Thoracic aorta (tissue), 2 donors: ENCODE measurements at regions not wholly inside any gene's neighbourhood (a gene's known extent, or its start where the extent isn't known, plus 50 kb on each side); places are given as distances from the start of the nearest gene placed in this dataset.

Experiments used
- ATAC-seq: fragments of 150-250 bp; one replicate; pipeline ENCODE4 v1.8.0; 2017; ENCODE audit warnings: low read depth; ENCODE audit not compliant: insufficient number of reproducible peaks, low FRiP score
- DNase-seq: peaks from one replicate; pipeline ENCODE4 v3.0.0-alpha.2; 2020; ENCODE audit warnings: low spot score
- H3K27ac ChIP-seq, 2 donors: fragments of 200-600 bp; sonication (generic); 1 replicate in 1 of 2; 2 replicates in 1 of 2; pipeline ENCODE4 v1.5.1; 2016; ENCODE audit warnings: mild to moderate bottlenecking in 2 of 2, moderate library complexity in 2 of 2
- H3K27me3 ChIP-seq: fragments of 200-600 bp; sonication (generic); replicated peaks from 2 replicates; pipeline ENCODE4 v1.6.0; 2016; ENCODE audit warnings: mild to moderate bottlenecking; ENCODE audit not compliant: insufficient read depth
- H3K36me3 ChIP-seq: fragments of 200-600 bp; sonication (generic); one replicate; pipeline ENCODE4 v1.5.1; 2016
- H3K4me1 ChIP-seq, 2 donors: fragments of 200-600 bp; sonication (generic); 1 replicate in 1 of 2; 2 replicates in 1 of 2; pipeline versions ENCODE4 v1.5.1 to v1.6.0; 2016; ENCODE audit warnings: low read depth in 2 of 2, mild to moderate bottlenecking in 1 of 2; ENCODE audit not compliant: control insufficient read depth in 1 of 2
- H3K4me3 ChIP-seq: fragments of 200-600 bp; sonication (generic); 2 replicates; pipeline ENCODE4 v1.5.1; 2016; ENCODE audit warnings: mild to moderate bottlenecking
- H3K9me3 ChIP-seq: fragments of 200-600 bp; sonication (generic); 2 replicates; pipeline ENCODE4 v1.5.1; 2016
- TF ChIP-seq, protein P1 (sequence below): fragments of 200-600 bp; sonication (generic); IDR thresholded peaks from one replicate; pipeline ENCODE4 v1.5.1; 2019; ENCODE audit warnings: antibody characterized with exemption

DNA sequence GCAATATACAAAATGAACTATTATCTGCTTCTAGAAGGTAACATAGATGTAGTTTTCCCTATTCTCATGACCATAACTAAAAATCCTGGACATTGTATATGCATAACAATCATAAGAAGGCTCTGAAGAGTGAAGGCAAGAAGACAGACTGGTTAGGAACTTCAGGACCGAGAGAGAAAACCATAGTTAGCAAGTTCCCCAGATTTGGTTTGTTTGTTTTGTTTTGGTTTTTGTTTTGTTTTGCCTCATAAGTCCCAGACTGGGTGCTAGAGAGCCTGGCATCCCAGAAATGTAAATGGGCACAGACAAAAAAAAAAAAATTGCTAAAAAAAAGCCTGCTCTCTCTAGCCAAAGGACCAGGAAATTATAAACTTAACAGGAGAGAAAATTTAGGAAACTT is 192.2 kb upstream of the FBXO11 start:
- Histone ChIP-seq H3K4me3 (no peak overlapping the region), H3K36me3 (no peaks in the 10 kb centered on the region), H3K9me3 (no peaks in the 10 kb centered on the region), H3K4me1 (no peaks in the 10 kb centered on the region), H3K27ac (no peak overlapping the region), H3K27me3 (no peaks in the 10 kb centered on the region)
- TF ChIP-seq, protein P1, sequence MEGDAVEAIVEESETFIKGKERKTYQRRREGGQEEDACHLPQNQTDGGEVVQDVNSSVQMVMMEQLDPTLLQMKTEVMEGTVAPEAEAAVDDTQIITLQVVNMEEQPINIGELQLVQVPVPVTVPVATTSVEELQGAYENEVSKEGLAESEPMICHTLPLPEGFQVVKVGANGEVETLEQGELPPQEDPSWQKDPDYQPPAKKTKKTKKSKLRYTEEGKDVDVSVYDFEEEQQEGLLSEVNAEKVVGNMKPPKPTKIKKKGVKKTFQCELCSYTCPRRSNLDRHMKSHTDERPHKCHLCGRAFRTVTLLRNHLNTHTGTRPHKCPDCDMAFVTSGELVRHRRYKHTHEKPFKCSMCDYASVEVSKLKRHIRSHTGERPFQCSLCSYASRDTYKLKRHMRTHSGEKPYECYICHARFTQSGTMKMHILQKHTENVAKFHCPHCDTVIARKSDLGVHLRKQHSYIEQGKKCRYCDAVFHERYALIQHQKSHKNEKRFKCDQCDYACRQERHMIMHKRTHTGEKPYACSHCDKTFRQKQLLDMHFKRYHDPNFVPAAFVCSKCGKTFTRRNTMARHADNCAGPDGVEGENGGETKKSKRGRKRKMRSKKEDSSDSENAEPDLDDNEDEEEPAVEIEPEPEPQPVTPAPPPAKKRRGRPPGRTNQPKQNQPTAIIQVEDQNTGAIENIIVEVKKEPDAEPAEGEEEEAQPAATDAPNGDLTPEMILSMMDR = no peak
- no peak for ATAC-seq
- DNase-seq = no peak

DNA sequence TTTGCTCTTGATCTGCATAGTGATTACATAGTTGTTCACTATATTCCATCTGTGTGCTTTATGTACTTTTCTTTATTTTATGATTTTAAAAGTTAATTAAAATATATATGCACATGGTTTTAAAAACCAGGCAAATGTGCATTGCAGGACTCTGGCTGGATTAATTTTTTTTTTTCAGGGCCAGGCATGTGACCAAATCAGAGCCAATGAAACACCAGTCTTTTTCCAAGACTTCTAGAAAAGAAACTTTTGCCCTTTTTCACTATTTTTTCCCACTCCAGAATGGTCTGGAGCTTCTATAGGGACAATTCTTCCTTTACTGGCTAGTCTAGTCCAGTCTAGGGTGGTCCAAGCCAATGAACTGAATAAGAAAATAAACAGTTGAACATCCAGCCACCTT is 198.1 kb upstream of the FBXO11 start:
- TF ChIP-seq, protein P1 = no peak
- ATAC-seq (no peak), DNase-seq (no peak)

DNA sequence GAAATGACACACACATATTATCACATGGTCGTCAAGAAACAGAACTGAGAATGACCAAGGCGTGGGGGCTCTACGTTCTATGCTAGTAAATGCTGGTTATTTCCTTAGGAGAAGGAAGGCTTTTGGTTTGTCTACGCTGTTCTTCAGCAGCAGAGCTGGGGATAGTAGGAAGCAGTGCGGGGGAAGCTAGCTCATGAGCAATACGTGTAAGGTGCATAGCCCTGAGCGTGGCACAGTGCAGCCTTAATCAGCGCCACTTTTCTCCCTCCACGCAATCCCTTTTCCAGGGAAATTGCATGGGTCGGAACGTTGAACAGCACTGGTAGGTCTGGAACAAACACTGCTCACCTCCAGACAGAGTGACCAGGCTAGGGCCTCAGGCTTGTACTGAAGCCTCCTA is 199.6 kb upstream of the FBXO11 start:
- ATAC-seq = no peak
- peak overlapping the region; percentile 60 for H3K4me3 ChIP-seq
- DNase-seq = no peak
- H3K36me3 ChIP-seq = no peaks in the 10 kb centered on the region
- H3K27me3 ChIP-seq = no peaks in the 10 kb centered on the region
- TF ChIP-seq, protein P1 = no peak
- H3K27ac ChIP-seq = peak overlapping the region in 1 of 2 donors; percentile 56
- peaks cover 6 to 17% of the 10 kb centered on the region in 2 donors for H3K4me1 ChIP-seq
- H3K9me3 ChIP-seq = no peaks in the 10 kb centered on the region

More for the DNA sequence above, 198.1 kb upstream of the FBXO11 start:
- no peak overlapping the region for H3K4me3 ChIP-seq
- H3K27ac ChIP-seq = no peak overlapping the region
- H3K36me3 ChIP-seq = no peaks in the 10 kb centered on the region
- H3K9me3 ChIP-seq = no peaks in the 10 kb centered on the region
- no peaks in the 10 kb centered on the region for H3K27me3 ChIP-seq
- H3K4me1 ChIP-seq = peaks cover 4 to 17% of the 10 kb centered on the region in 2 donors

DNA sequence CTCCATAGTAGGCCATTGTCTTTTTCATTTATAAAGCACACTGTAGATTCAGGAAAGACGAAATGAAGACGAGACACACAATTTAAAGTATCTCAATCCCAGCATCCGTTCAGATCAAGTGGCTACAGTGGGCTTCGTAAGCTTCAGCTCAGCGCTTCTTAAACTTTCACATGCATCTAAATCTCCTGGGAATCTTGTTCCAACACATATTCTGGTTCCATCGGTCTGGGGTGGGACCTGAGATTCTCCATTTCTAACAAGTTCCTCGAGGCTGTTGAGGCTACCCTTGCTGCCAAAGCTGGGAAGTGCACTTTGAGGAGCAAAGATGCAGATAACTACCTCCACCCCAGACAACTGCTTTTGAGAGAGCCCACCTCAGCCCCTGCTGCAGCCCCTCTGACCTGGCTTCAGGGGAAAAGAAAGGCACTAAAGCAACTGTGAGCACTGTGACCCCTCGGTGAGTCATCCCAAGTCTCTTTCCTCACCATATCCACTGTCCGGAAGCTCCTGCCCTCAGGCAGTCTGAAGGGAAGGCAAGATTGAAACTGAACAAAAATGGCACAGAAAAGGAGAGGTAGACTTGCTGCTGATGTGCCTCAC is 201.1 kb upstream of the FBXO11 start:
- no peaks in the 10 kb centered on the region for H3K27me3 ChIP-seq
- H3K36me3 ChIP-seq = no peaks in the 10 kb centered on the region
- peak overlapping the region; percentile 15 to 56 for H3K27ac ChIP-seq
- no peak for ATAC-seq
- peaks cover 7 to 17% of the 10 kb centered on the region in 2 donors for H3K4me1 ChIP-seq
- DNase-seq = no peak
- TF ChIP-seq, protein P1 = no peak
- H3K4me3 ChIP-seq = no peak overlapping the region
- no peaks in the 10 kb centered on the region for H3K9me3 ChIP-seq

DNA sequence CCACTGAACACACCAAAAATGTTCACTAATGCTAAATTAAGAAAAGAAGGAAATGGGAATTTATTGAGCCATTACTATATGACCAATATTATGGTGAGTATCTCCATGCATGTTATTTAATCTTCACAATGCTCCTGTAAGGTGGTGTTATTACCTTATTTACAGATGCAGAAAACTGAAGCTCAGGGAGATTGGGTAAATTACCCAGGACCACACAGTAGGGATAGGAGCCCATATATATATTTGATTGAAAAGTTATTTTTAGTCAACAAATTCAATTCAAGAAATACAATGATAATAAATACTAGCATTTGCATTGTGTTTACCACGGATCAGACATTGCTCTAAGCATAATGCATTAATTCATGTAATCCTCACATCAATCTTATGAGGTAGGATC is 202.2 kb upstream of the FBXO11 start:
- Histone ChIP-seq H3K36me3 (no peaks in the 10 kb centered on the region), H3K4me1 (peaks cover 7 to 17% of the 10 kb centered on the region in 2 donors), H3K27ac (no peak overlapping the region), H3K9me3 (no peaks in the 10 kb centered on the region), H3K27me3 (no peaks in the 10 kb centered on the region), H3K4me3 (no peak overlapping the region)
- no peak for DNase-seq
- TF ChIP-seq, protein P1 = no peak
- no peak for ATAC-seq
